Muscle layer of duodenum (tissue), 2 donors: ENCODE measurements at regions not wholly inside any gene's neighbourhood (a gene's known extent, or its start where the extent isn't known, plus 50 kb on each side); places are given as distances from the start of the nearest gene placed in this dataset.

Experiments
- H3K27ac ChIP-seq: one replicate; pipeline ENCODE4 v1.7.0; 2013; ENCODE audit warnings: mild to moderate bottlenecking, low read length
- H3K27me3 ChIP-seq: one replicate; pipeline ENCODE4 v1.7.0; 2013; ENCODE audit warnings: low read depth, mild to moderate bottlenecking, control low read depth, low read length
- H3K36me3 ChIP-seq, 2 donors: one replicate each; pipeline ENCODE4 v1.7.0; 2013; ENCODE audit warnings: low read length in 2 of 2, control low read depth in 1 of 2, mild to moderate bottlenecking in 1 of 2; ENCODE audit not compliant: insufficient read depth in 2 of 2, control insufficient read depth in 1 of 2
- H3K4me1 ChIP-seq, 2 donors: one replicate each; pipeline ENCODE4 v1.7.0; 2013; ENCODE audit warnings: low read length in 2 of 2, mild to moderate bottlenecking in 2 of 2, control low read depth in 1 of 2, moderate library complexity in 1 of 2; ENCODE audit not compliant: insufficient read depth in 2 of 2, control insufficient read depth in 1 of 2
- H3K4me3 ChIP-seq, 2 donors: one replicate each; pipeline ENCODE4 v1.7.0; 2013; ENCODE audit warnings: low read length in 2 of 2, low read depth in 1 of 2, mild to moderate bottlenecking in 1 of 2
- H3K9me3 ChIP-seq, 2 donors: one replicate each; pipeline ENCODE4 v1.7.0; 2013; ENCODE audit warnings: low read length in 2 of 2, control low read depth in 1 of 2, mild to moderate bottlenecking in 1 of 2; ENCODE audit not compliant: control insufficient read depth in 1 of 2
- donor health status: healthy.

GRCh38 chr6:44674226-44675155, 287.0 kb downstream of the CDC5L start:
- H3K36me3 ChIP-seq = no peaks in the 10 kb centered on the region
- no peak overlapping the region for H3K4me3 ChIP-seq
- no peaks in the 10 kb centered on the region for H3K9me3 ChIP-seq
- no peak overlapping the region for H3K27ac ChIP-seq
- H3K27me3 ChIP-seq = peaks cover 4% of the 10 kb centered on the region
- no peaks in the 10 kb centered on the region for H3K4me1 ChIP-seq

GRCh38 chr6:44675449-44675848, 287.9 kb downstream of the CDC5L start:
- Histone ChIP-seq H3K27ac (no peak overlapping the region), H3K4me1 (no peaks in the 10 kb centered on the region), H3K36me3 (no peaks in the 10 kb centered on the region), H3K9me3 (no peaks in the 10 kb centered on the region), H3K4me3 (no peak overlapping the region), H3K27me3 (peaks cover 4% of the 10 kb centered on the region)

- Histone ChIP-seq H3K27ac (no peak overlapping the region), H3K9me3 (no peaks in the 10 kb centered on the region), H3K27me3 (peaks cover 4% of the 10 kb centered on the region), H3K4me1 (no peaks in the 10 kb centered on the region), H3K36me3 (no peaks in the 10 kb centered on the region), H3K4me3 (no peak overlapping the region)
Measured at GRCh38 chr6:44676246-44676790, 288.8 kb downstream of the CDC5L start.

GRCh38 chr6:44676826-44677433, 289.4 kb downstream of the CDC5L start:
- H3K4me3 ChIP-seq = no peak overlapping the region
- H3K27ac ChIP-seq = no peak overlapping the region
- no peaks in the 10 kb centered on the region for H3K4me1 ChIP-seq
- peaks cover 4% of the 10 kb centered on the region for H3K27me3 ChIP-seq
- H3K9me3 ChIP-seq = no peaks in the 10 kb centered on the region
- H3K36me3 ChIP-seq = no peaks in the 10 kb centered on the region

GRCh38 chr6:44678252-44678935, 290.9 kb downstream of the CDC5L start:
- Histone ChIP-seq H3K4me3 (no peak overlapping the region), H3K4me1 (no peaks in the 10 kb centered on the region), H3K27ac (no peak overlapping the region), H3K36me3 (no peaks in the 10 kb centered on the region), H3K27me3 (peaks cover 4% of the 10 kb centered on the region), H3K9me3 (no peaks in the 10 kb centered on the region)

- Histone ChIP-seq H3K9me3 (no peaks in the 10 kb centered on the region), H3K4me1 (no peaks in the 10 kb centered on the region), H3K27ac (no peak overlapping the region), H3K4me3 (no peak overlapping the region), H3K36me3 (no peaks in the 10 kb centered on the region), H3K27me3 (peaks cover 4% of the 10 kb centered on the region)
Measured at GRCh38 chr6:44679438-44680201, 292.1 kb downstream of the CDC5L start.

GRCh38 chr6:44680202-44680720, 292.8 kb downstream of the CDC5L start:
- H3K9me3 ChIP-seq = no peaks in the 10 kb centered on the region
- H3K4me1 ChIP-seq = no peaks in the 10 kb centered on the region
- peaks cover 4% of the 10 kb centered on the region for H3K27me3 ChIP-seq
- H3K4me3 ChIP-seq = no peak overlapping the region
- H3K27ac ChIP-seq = no peak overlapping the region
- H3K36me3 ChIP-seq = no peaks in the 10 kb centered on the region

GRCh38 chr6:44681761-44682160, 294.3 kb downstream of the CDC5L start:
- H3K36me3 ChIP-seq = no peaks in the 10 kb centered on the region
- H3K4me1 ChIP-seq = no peaks in the 10 kb centered on the region
- H3K27me3 ChIP-seq = peaks cover 4% of the 10 kb centered on the region
- no peaks in the 10 kb centered on the region for H3K9me3 ChIP-seq
- no peak overlapping the region for H3K27ac ChIP-seq
- H3K4me3 ChIP-seq = no peak overlapping the region

GRCh38 chr6:44682280-44682679, 294.8 kb downstream of the CDC5L start:
- H3K4me3 ChIP-seq = no peak overlapping the region

GRCh38 chr6:44682987-44683779, 295.7 kb downstream of the CDC5L start:
- H3K4me3 ChIP-seq = no peak overlapping the region
- no peaks in the 10 kb centered on the region for H3K27me3 ChIP-seq
- H3K27ac ChIP-seq = no peak overlapping the region
- H3K36me3 ChIP-seq = no peaks in the 10 kb centered on the region
- H3K4me1 ChIP-seq = no peaks in the 10 kb centered on the region
- H3K9me3 ChIP-seq = peaks cover 0 to 4% of the 10 kb centered on the region in 2 donors

More at GRCh38 chr6:44682280-44682679, 294.8 kb downstream of the CDC5L start:
- H3K27me3 ChIP-seq = peaks cover 2% of the 10 kb centered on the region
- no peaks in the 10 kb centered on the region for H3K9me3 ChIP-seq
- H3K4me1 ChIP-seq = no peaks in the 10 kb centered on the region
- no peak overlapping the region for H3K27ac ChIP-seq
- no peaks in the 10 kb centered on the region for H3K36me3 ChIP-seq
